Prostate gland (tissue), 2 donors: ENCODE measurements at regions not wholly inside any gene's neighbourhood (a gene's known extent, or its start where the extent isn't known, plus 50 kb on each side); places are given as distances from the start of the nearest gene placed in this dataset.

Source experiments
- DNase-seq: peaks from one replicate; pipeline ENCODE4 v3.0.0-alpha.2; 2019; ENCODE audit warnings: low spot score
- H3K27ac ChIP-seq, 2 donors: fragments of 200-600 bp; sonication (generic); 2 replicates each; pipeline ENCODE4 v1.5.1; 2017 to 2019
- H3K27me3 ChIP-seq: fragments of 200-600 bp; sonication (generic); replicated peaks from 2 replicates; pipeline ENCODE4 v1.5.1; 2019; ENCODE audit not compliant: insufficient read depth
- H3K36me3 ChIP-seq, 2 donors: fragments of 200-600 bp; sonication (generic); 1 replicate in 1 of 2; 2 replicates in 1 of 2; pipeline versions ENCODE4 v1.5.1 to v1.8.1; 2017 to 2019
- H3K4me1 ChIP-seq: fragments of 200-600 bp; sonication (generic); replicated peaks from 2 replicates; pipeline ENCODE4 v1.5.1; 2019
- H3K4me3 ChIP-seq, 2 donors: fragments of 200-600 bp; sonication (generic); 2 replicates each; pipeline ENCODE4 v1.5.1; 2017 to 2019
- H3K9me3 ChIP-seq: fragments of 200-600 bp; sonication (generic); 2 replicates; pipeline ENCODE4 v1.5.1; 2017
- CTCF ChIP-seq, 4 experiments: fragments of 200-600 bp in 2 of 4; fragments of 450-650 bp in 2 of 4; sonication (generic) in 2 of 4; IDR thresholded peaks; 1 replicate in 3 of 4; 2 replicates in 1 of 4; pipeline ENCODE4 v1.5.1; 2016 to 2019; ENCODE audit warnings: antibody characterized with exemption in 4 of 4, mild to moderate bottlenecking in 2 of 4, moderate library complexity in 2 of 4
- POLR2A ChIP-seq: fragments of 450-650 bp; IDR thresholded peaks from one replicate; pipeline ENCODE4 v1.6.1; 2016; ENCODE audit warnings: antibody characterized with exemption, mild to moderate bottlenecking
- POLR2AphosphoS5 ChIP-seq: sonication (generic); formaldehyde crosslinking; IDR thresholded peaks from one replicate; pipeline ENCODE4 v1.6.1; 2017; ENCODE audit warnings: antibody characterized with exemption
- WGBS: methylation state at CpG from one replicate; pipeline ENCODE4 v1.1.5; 2018; 5-methylcytosine and 5-hydroxymethylcytosine counted together
- intact Hi-C: fragments of 100-400 bp; cut with DNase I; formaldehyde crosslinking; loops from one replicate; pipeline ENCODE4 v1.14.2; 2022

GRCh38 chr22:48844056-48844675, 983.5 kb downstream of the BRD1 start:
- intact Hi-C loops, result no loop called here
- H3K4me3 ChIP-seq, result no peak overlapping the region
- WGBS, result 88% methylated on average over 20 of the region's 20 CpGs
- DNase-seq, result no peak
- H3K36me3 ChIP-seq, result no peaks in the 10 kb centered on the region
- no peak overlapping the region for H3K27ac ChIP-seq
- H3K9me3 ChIP-seq, result no peaks in the 10 kb centered on the region
- TF ChIP-seq POLR2A (no peak), CTCF (IDR thresholded peaks at IDR 0.05) (no peak), POLR2AphosphoS5 (no peak)
- H3K4me1 ChIP-seq, result no peaks in the 10 kb centered on the region
- H3K27me3 ChIP-seq, result peaks cover 9% of the 10 kb centered on the region

- Histone ChIP-seq H3K27ac (no peak overlapping the region), H3K4me1 (no peaks in the 10 kb centered on the region), H3K36me3 (no peaks in the 10 kb centered on the region), H3K4me3 (no peak overlapping the region), H3K27me3 (peaks cover 9% of the 10 kb centered on the region), H3K9me3 (no peaks in the 10 kb centered on the region)
- intact Hi-C loops, result no loop called here
- WGBS, result 57% methylated on average over 9 of the region's 9 CpGs
- no peak for TF ChIP-seq CTCF (IDR thresholded peaks at IDR 0.05)
- no peak for TF ChIP-seq POLR2A
- TF ChIP-seq POLR2AphosphoS5, result no peak
- no peak for DNase-seq
Observed at GRCh38 chr22:48843640-48844039, 984.0 kb downstream of the BRD1 start.

- no peak overlapping the region for H3K4me3 ChIP-seq
- peaks cover 9% of the 10 kb centered on the region for H3K27me3 ChIP-seq
- WGBS, result 64% methylated on average over 5 of the region's 5 CpGs
- no peaks in the 10 kb centered on the region for H3K4me1 ChIP-seq
- no peaks in the 10 kb centered on the region for H3K36me3 ChIP-seq
- DNase-seq, result no peak
- intact Hi-C loops, result no loop called here
- no peaks in the 10 kb centered on the region for H3K9me3 ChIP-seq
- TF ChIP-seq CTCF (IDR thresholded peaks at IDR 0.05) (no peak), POLR2A (no peak), POLR2AphosphoS5 (no peak)
- no peak overlapping the region for H3K27ac ChIP-seq
Observed at GRCh38 chr22:48842976-48843375, 984.7 kb downstream of the BRD1 start.

- intact Hi-C loops, result no loop called here
- TF ChIP-seq POLR2A (no peak), CTCF (IDR thresholded peaks at IDR 0.05) (no peak), POLR2AphosphoS5 (no peak)
- Histone ChIP-seq H3K27ac (no peak overlapping the region), H3K27me3 (peaks cover 9% of the 10 kb centered on the region), H3K4me3 (no peak overlapping the region), H3K9me3 (no peaks in the 10 kb centered on the region), H3K36me3 (no peaks in the 10 kb centered on the region), H3K4me1 (no peaks in the 10 kb centered on the region)
- DNase-seq, result no peak
- 66% methylated on average over 17 of the region's 17 CpGs for WGBS
Observed at GRCh38 chr22:48842583-48842945, 985.1 kb downstream of the BRD1 start.

- H3K27ac ChIP-seq, result no peak overlapping the region
- 79% methylated on average over 22 of the region's 22 CpGs for WGBS
- H3K9me3 ChIP-seq, result no peaks in the 10 kb centered on the region
- no peak for TF ChIP-seq CTCF (IDR thresholded peaks at IDR 0.05)
- no peak for TF ChIP-seq POLR2A
- TF ChIP-seq POLR2AphosphoS5, result no peak
- H3K4me3 ChIP-seq, result no peak overlapping the region
- peaks cover 9% of the 10 kb centered on the region for H3K27me3 ChIP-seq
- no peaks in the 10 kb centered on the region for H3K36me3 ChIP-seq
- intact Hi-C loops, result no loop called here
- H3K4me1 ChIP-seq, result no peaks in the 10 kb centered on the region
- DNase-seq, result no peak
Observed at GRCh38 chr22:48841881-48842582, 985.6 kb downstream of the BRD1 start.
